Stimulated activated CD4-positive, alpha-beta T cell treated with anti-CD3 and anti-CD28 coated beads, Interleukin-15, amount 100 ng/mL, for 48 hours (primary cell): ENCODE measurements at regions not wholly inside any gene's neighbourhood (a gene's known extent, or its start where the extent isn't known, plus 50 kb on each side); places are given as distances from the start of the nearest gene placed in this dataset.
"Not testable (repeated sequence)": the region's sequence is repeated elsewhere in the genome, so short reads cannot be mapped to it uniquely, and the experiment has no call there.

ENCODE experiments used
- DNase-seq, 2 donors: peaks; one replicate each; pipeline ENCODE4 v3.0.0-alpha.2; 2020; ENCODE audit warnings: low read depth in 2 of 2

DNA sequence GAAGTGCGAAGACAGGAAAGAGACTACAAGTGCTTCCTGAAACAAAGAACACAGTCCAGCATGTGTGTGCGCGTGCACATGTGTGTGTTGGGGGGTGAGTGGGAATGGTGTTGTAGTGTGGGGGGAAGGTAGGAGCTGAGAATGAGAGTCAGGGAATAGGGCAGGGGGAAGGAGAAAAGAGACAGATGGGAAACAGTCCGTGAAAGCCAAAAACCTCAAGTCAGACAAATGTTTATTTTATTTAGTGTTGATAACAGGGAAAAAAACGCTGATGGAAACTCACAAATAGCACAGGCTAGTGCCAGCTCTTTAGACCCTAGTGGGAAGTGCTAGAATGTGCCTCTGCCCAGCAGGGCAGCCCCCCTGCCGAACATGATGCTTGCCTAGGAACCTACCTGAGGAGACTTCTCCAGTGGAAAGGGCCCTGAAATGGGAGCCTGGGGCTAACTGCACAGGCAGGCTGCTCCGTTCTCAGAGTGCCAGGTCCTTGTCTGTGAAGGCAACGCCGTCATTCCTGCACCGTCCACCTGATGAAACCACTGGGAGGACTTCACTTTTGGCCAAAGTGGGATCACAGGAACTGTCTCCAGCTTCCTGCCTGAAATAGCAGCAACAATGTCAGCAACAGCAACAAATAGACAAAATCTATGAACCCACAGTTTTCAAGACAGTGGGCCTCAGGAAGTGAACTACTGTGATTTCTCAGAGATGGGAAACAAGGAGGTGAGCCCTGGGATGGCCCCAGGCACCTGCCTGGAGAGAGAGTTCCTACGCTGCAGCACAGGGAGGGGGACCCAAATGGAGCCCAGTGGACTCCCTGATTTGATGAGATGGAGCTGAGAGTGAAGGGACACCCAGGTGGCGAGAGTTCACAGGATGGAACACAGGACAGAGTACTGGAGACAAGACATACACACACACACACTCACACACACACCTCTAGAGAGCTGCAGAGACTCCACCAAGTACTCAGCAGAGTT is 379.7 kb downstream of the RPS24 start:
- no peak for DNase-seq

DNA sequence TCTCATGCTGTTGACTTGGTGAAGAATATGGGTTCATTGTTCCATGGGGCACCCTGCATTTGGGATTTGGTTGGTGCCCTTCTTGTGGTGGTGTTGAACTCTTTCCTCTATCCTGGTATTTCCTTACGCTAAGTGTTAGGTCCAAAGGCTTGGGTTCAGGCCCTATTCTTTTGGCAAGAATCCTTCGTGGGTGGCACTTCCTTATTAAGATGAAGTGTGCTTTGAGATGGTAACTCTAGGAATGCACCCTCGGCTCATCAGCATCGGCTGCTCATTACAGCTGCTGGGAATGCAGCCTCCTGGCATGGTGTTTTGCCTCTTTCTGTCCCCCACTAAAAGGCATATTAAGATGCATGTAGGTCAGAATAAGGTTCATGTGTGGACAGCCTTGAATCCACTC is 380.7 kb downstream of the RPS24 start:
- DNase-seq: no peak

DNA sequence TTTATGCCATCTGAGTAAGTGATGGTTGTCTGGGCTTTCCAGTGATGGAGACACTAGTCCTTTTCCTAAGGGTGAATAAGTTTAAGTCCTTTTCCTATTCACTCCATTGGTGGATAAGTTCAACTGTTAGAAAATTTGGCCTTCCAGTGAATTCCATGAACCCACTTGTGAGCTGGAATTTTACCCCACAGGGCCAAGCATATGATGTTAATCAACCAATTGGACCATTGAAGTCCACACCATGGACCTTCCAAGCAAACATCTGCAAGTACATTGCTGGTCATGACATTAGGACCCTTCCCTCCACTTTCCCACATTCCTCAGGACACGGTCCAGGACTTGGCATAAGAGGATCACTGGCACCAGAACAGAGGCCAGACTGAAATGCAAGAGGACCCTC is 381.4 kb downstream of the RPS24 start:
- no peak for DNase-seq

DNA sequence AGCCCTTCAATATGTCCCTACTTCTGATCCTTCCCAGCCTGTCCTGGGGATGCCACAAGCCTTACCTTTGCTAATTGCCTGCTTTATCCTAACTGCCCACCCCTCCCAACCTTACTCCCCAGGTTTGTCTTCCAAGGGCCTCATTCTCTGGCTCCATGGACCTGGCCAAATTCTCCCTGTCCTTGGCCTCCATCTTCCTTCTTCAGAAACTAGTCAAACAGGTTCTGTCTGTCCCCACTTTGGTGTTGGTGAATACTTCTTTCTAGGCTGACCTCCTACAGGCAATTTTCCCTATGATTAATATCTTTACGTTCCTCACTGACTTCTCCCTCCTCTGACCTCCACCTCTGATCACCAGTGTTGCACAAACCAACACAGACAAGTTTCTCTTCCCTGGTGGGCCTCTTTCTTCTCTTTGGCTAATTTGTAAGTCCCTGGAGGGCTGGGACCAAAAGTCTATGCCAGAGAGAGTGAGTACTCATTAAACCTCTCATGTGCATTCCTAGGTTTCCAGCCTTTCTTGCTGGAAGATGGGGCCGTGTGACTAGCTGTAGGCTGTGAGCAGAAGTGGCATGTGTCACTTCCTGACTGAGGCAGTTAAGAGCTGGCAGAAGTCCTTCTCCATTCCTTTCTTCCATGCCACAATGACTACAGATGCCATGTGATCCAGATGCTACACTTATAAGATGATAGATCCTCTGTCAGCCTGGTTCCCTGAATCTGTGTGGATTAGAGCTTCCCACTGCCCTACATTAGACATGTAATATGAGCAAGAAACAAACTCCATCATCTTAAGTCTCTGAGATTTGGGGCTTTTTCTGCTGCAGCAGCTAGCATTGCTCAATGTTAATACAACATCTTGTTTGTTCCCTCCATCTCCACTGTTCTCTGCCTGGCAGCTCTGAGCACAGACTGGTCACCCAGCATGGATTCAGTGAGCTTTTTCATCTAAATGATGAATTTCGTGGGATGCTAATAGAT is 382.7 kb downstream of the RPS24 start:
- DNase-seq: no peak

DNA sequence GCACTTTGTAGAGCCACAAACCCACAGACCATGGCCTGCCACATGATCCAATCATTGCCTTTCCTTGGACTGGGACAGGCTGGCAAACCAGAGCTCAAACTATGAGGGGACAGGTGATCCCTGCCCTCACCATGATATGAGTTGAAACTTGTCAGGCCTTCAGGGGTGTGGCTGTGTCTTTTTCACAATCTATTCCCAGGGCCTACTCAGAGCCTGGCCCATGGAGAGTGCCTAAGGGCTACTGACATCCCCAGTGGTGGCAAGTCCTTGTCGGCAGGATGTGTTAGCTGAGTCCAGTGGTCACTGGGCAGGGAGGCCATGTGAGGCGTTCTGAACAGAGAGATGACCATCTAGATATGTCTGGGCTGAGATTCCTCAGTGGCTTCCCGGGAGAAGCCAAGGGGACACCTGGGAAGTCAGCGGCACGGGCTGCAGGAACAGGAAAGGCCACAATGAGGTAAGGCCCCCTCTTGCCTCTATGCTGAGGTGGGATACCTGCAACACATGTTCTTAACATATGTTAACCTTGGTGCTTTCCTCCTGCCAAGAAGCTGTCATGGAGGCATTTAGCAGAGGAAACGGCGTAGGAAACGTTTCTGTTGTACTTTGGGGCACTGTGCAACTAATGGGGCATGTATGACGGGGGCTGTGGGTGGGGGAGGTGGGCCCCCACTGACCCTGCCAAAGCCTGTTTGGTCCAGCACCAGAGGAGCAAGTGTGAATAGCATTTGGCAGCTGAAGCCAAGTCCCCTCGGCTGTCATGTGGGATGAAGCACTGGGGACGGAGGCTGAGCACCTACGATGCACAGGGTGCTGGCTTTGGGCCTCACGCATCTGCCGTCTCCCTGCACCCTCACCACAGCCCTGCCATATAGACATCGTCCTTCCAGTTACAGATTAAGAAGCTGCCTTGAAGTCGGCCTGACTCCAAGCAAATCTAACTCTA is 384.0 kb downstream of the RPS24 start:
- no peak for DNase-seq

DNA sequence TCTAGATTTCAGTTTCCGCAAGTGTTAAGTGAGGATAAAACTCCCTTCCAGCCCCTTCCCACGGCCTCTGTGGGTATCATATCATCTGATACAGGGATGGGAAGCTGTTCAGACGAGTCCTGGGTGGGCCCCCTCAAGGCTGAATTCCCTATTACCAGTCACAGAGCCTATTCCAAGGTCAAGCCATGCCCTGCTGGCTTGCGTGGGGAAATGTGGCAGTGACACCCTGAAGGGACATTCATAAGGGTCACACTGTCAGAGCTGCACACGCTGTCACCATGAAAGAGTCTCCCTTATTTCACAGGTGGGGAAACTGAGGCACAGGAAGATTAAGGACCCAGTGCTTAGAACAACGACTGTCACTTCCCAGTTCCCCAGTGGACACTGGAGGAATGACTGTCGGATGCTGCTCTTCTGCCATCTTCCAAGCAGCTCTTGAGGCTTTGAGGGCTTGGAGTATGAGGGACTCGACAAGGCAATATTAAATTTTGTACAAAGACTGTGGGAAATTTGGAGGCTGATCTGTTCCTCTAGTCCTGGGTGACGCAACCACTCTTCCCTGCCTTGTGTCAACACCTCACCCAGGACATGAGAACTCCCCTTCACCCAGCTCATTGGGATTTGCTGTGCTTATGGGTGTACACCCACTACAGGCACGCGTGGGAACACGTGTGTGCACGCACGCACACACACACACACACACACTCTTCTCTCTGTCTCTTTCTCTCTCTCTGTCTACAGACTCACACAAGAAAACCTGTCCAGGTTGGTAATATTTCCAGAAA is 386.0 kb downstream of the RPS24 start:
- no peak for DNase-seq

DNA sequence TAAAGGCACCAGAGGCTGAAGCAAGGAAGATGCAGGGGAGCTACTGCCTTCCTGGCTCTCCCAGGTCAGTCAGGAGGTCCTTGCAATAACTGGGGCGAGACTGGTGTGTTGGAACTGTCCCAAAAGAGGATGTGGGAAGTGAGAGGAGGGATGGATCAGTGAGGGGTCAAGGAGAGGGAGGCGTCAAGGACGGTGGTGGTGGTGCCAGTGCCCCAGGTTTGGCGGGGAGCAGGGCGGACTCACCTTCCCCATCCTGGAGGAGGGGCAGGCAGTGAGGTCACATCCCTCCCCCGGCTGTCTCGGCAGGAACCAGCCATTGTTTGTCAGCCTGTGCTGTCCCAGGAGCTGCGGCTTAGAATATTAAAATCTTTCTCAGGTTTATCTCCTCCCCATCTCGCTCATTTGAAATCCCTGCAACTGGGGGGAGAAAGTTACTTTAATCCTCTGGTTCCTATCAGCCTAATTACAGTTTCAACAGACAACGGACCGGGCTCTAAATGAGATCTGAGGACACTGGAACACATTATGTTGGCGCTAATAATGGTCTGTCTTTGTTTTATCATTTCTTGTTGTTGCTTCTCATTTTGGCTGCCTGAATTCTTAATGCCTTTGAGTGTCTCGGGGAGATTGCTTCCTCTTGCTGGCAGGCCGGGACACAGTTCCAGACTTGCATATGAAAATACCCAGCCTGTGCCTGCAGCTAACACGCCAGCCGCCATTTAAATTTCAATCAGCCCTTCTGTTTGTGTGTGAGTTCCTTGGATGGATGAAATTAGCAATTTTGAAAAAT is 387.5 kb downstream of the RPS24 start:
- DNase-seq: no peak

DNA sequence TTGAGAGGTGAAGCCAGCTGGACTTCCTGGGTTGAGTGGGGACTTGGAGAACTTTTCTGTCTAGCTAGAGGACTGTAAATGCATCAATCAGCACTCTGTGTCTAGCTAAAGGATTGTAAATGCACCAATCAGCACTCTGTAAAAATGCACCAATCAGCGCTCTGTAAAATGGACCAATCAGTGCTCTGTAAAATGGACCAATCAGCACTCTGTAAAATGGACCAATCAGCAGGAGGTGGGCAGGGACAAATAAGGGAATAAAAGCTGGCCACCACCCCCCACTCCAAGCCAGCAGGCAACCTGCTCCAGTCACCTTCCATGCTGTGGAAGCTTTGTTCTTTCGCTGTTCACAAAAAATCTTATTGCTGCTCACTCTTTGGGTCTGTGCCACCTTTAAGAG is 390.4 kb downstream of the RPS24 start:
- not testable (repeated sequence) for DNase-seq

DNA sequence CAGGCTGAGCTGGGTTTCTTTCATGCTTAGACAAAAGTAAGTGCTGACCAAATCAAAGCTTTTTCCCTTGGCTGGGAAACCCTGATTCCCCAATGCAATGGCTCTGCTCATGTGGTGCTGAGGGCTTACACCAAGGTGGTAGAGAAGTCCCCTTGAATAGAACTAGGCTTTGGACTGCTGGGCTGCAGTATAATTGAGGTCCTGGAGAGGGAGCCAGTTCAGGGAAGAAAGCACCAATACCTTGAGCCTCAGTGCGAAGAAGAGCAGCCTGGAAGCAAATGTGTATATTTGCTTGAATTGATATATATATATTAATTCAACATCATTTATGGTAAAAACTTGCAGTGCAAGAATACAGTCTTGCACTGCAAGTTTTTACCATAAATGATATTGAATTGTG is 391.1 kb downstream of the RPS24 start:
- no peak for DNase-seq

DNA sequence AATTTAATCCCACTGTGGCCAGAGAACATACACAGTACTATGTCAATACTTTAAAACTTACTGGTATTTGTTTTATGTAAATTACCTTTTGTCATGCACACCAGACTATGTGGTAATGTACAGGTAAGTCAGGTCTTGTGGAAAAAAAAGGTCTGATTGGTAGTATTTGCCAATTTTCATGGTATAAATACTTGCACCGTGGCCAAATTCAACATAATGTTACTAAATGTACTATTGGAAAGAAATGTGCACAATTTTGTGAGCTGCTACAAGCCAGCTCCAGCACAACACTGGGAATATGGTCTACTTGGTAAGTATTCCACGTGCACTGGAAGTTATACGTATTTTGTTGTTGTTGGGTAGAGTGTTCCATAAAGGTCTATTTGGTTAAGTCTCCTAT is 392.5 kb downstream of the RPS24 start:
- DNase-seq: no peak

DNA sequence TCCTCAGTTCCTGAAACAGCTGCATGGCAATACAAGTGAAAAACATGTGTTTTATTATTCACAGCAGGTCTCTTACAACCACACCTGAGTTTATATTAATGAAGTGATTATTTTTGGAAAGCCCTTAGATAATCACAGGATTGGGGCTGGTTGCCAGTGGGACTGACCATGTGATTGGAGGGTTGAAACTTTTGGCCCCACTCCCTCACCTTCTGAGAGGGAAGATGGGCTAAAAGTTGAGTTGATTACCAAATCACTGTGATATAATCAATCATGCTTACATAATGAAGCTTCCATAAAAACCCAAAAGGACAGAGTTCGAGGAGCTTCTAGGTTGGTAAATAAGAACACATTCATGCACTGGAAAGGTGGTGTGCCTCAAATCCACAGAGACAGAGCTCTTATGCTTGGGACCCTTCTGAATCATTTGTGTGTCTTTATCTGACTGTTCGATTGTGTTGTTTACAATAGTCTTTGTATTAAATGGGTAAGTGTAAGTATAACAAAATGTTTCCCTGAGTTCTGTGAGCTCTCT is 393.9 kb downstream of the RPS24 start:
- DNase-seq: no peak

DNA sequence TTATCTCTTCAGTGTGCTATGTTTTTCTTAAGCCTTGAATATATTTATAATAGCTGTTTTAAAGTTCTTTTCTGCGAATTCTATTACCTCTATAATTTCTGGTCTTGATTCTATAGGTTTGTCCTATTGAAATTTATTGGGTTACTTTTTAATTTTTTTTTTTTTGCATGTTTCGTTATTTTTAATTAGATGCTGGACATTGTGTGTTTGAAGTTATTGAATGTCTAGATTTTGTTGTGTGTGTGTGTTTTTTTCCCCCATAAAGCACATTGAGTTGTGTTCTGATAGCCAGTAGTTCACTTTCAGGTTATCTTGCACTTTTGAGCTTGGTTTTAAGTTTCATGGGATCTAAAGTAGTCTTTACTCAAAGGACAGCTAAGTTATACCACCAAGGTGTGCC is 394.9 kb downstream of the RPS24 start:
- no peak for DNase-seq

DNA sequence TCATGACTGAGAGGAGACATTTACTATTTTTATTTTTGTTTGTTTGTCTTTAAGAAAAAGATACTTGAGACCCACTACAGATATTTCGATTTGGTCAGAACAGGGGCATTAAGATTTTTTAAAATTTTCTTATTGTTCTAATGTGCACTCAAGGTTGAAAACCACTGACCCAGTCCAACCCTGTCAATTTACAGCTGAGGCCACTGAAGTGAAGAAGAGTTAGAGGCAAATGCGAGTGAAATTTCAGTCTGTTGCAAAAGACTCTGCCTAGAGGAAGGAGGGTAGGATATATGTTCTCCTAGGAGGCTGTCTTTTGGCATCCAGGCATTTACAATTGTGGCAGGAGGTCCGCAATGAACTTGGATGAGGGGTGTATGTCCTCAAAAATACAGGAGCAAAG is 396.3 kb downstream of the RPS24 start:
- DNase-seq: no peak

DNA sequence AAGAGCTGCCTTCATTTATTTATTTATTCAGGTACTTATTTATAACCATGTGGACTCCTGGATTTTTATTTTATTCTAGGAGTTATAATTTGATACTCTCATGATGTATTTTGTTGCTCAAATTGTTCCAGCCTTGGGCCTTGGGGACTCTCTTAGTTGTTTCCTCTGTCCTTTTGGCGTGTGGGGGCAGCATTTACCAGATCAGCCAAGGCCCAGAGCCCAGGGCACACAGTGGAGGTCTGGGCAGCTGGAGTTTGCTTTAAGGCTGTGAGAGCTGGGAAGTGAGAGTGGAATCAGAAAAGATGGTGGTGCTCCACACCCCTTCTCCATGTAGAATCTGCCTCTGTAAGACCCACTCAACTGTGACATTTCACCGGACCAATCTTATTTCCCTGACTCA is 398.9 kb downstream of the RPS24 start:
- no peak for DNase-seq

DNA sequence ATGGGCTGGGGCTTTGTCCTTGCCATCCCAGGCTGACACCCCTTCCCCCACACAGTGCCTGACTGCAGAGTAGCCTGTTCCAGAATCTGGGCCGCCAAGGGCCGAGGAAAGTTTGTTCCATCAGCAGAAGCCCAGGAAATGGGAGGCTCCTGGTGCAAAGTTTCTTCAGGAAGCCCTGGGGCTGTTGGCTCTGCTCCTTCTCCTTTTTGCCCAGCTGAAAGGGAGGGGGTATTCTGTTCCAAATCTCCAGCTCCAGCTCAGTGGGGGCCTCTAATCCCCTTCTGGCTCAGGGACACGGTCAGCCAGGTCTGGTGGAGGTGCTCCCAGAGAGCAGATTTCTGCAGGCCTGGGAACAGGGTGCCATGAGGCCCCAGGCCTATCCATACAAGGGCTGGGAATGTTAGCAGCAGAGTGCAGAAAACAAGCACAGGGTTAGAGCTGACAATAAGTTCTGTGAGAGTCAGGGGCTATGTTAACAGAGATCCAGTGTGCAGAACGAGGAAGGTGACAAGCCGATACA is 399.5 kb downstream of the RPS24 start:
- no peak for DNase-seq

DNA sequence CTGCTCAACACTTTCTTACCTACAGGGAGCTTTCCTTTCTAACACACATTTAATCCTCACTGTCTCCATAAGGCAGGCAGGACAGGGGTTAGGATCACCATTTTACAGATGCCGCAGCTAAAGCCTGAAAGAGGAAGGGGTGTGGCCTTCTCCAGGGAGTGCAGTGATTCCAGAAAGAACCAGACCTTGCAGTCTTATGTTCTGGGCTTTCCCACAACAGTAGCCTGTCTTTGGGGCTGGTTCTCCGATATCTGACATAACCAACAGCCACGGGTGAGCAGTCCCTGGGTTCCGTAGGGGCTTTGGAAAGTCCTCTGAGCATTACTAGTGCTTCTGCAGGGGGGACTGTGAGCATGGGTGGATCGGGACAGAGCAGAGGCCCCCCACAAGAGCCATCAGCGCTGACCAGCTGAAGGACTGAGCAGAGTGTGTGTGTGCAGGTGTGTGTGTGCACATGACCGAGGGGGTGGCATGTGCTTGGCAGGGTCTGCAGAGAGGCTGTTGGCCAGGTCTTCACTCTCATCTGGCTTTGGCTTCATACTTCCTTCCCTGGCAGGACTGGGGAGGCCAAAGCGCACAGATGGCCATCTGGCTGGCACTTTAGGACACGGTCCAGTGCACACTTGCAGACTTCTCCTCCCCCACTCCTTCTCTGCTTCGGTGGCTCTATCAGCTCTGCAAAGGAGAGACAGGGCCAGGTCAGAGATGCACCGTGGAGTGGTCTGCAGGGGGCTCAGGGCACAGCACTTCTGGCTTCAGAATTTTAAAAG is 400.3 kb downstream of the RPS24 start:
- DNase-seq: no peak

DNA sequence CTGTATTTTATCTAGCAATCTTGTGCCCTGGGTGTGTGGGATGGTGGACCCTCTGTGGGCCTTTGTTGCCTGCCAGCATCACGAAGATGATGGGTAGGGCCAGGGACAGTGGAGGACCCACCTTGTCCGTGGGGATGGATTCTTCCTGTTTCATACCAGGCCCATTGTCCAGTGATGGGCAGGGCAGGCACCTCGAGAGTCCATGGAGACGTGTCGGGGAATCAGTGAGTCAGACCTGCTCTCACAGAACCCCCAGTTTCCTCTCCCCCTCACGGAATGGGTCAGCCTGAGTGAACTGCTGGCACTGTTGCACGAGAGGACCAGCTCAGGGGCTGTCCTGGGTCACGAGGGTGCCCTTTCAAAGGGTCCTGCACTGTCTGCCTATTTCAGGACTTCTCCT is 401.2 kb downstream of the RPS24 start:
- DNase-seq: no peak

DNA sequence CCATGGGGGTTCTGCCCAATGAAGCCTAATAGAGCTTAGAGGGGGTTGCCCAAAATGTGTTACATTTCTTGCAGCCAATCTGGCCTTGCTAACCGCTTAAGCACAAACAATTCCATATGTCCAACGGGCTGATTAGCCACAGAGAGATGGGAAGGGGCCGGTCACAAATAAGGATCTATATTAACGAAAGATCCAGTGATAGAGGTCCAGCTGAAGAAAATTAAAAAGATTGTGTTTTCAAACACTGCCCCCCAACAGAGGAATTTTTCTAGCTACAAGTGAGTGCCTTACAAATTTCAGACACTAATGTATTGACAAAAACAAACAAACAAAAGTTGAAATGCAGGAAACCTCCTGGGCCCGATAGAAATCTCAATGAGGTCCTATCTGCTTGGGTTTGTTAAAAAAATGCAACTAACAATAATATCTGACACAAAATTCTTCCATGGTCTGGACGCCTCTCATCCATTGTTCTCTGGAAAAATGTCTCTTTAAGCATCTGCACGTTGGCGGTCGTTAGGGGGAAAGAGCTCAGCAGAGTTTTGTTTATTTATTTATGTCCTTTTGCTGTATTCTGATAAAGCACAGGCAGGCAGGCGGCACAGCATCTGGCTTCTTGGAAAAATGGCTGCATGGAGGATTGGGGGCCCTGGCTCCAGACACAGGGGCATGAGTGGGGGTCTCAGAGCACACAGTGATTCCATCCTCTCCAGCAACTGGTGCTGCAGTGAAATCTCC is 402.0 kb downstream of the RPS24 start:
- DNase-seq: no peak
